ENCODE measurements at regions not wholly inside any gene's neighbourhood (a gene's known extent, or its start where the extent isn't known, plus 50 kb on each side); places are given as distances from the start of the nearest gene placed in this dataset.

GRCh38 chr15:62945760-62946159 is 96.8 kb upstream of the TPM1 start:
- Mint-ChIP-seq H3K4me3 (ENCODE audit: unreplicated experiment) (no peak overlapping the region), H3K27me3 (ENCODE audit: unreplicated experiment) (peaks cover 5% of the 10 kb centered on the region), H3K9me3 (ENCODE audit: unreplicated experiment) (peaks cover 1% of the 10 kb centered on the region), H3K4me1 (ENCODE audit: low read depth, unreplicated experiment) (no peaks in the 10 kb centered on the region), H3K36me3 (ENCODE audit: unreplicated experiment) (no peaks in the 10 kb centered on the region), H3K27ac (ENCODE audit: unreplicated experiment) (no peak overlapping the region)
- DNase-seq, result no peak
- TF ChIP-seq, protein P1, sequence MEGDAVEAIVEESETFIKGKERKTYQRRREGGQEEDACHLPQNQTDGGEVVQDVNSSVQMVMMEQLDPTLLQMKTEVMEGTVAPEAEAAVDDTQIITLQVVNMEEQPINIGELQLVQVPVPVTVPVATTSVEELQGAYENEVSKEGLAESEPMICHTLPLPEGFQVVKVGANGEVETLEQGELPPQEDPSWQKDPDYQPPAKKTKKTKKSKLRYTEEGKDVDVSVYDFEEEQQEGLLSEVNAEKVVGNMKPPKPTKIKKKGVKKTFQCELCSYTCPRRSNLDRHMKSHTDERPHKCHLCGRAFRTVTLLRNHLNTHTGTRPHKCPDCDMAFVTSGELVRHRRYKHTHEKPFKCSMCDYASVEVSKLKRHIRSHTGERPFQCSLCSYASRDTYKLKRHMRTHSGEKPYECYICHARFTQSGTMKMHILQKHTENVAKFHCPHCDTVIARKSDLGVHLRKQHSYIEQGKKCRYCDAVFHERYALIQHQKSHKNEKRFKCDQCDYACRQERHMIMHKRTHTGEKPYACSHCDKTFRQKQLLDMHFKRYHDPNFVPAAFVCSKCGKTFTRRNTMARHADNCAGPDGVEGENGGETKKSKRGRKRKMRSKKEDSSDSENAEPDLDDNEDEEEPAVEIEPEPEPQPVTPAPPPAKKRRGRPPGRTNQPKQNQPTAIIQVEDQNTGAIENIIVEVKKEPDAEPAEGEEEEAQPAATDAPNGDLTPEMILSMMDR (IDR thresholded peaks at IDR 0.05; ENCODE audit: partially characterized antibody, unreplicated experiment), result no peak

DNA sequence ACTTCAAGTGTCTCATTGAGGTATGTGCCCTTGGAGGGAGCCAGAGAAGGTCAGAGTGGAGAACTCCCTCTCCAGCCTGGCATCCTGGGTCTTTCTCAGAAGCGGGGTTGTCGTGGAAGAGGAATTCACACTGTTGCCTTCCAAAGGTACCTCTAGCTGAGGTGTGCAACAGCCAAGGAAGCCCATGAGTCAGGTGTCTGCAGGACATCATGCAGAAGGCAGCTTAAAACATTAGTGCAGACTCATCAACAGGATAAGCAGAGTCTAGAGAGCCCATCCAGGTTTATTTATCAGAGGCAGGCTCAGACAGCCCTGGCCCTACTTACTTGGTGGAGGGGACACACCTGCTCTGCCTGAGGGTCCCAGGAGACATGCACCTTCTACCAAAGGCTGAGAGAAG is 95.6 kb upstream of the TPM1 start:
- peaks cover 3% of the 10 kb centered on the region for H3K4me1 Mint-ChIP-seq (ENCODE audit: low read depth, unreplicated experiment)
- DNase-seq, result no peak
- H3K36me3 Mint-ChIP-seq (ENCODE audit: unreplicated experiment), result no peaks in the 10 kb centered on the region
- TF ChIP-seq, protein P1 (IDR thresholded peaks at IDR 0.05; ENCODE audit: partially characterized antibody, unreplicated experiment), result no peak
- H3K27me3 Mint-ChIP-seq (ENCODE audit: unreplicated experiment), result peaks cover 5% of the 10 kb centered on the region
- H3K9me3 Mint-ChIP-seq (ENCODE audit: unreplicated experiment), result peaks cover 1% of the 10 kb centered on the region
- H3K27ac Mint-ChIP-seq (ENCODE audit: unreplicated experiment), result no peak overlapping the region
- H3K4me3 Mint-ChIP-seq (ENCODE audit: unreplicated experiment), result no peak overlapping the region

- H3K27me3 Mint-ChIP-seq (ENCODE audit: unreplicated experiment), result peaks cover 6% of the 10 kb centered on the region
- TF ChIP-seq, protein P1 (IDR thresholded peaks at IDR 0.05; ENCODE audit: partially characterized antibody, unreplicated experiment), result no peak
- peaks cover 3% of the 10 kb centered on the region for H3K4me1 Mint-ChIP-seq (ENCODE audit: low read depth, unreplicated experiment)
- H3K4me3 Mint-ChIP-seq (ENCODE audit: unreplicated experiment), result no peak overlapping the region
- peaks cover 1% of the 10 kb centered on the region for H3K9me3 Mint-ChIP-seq (ENCODE audit: unreplicated experiment)
- H3K27ac Mint-ChIP-seq (ENCODE audit: unreplicated experiment), result no peak overlapping the region
- no peak for DNase-seq
- peaks cover 5% of the 10 kb centered on the region for H3K36me3 Mint-ChIP-seq (ENCODE audit: unreplicated experiment)
Observed at GRCh38 chr15:62950462-62950931, 92.0 kb upstream of the TPM1 start.

DNA sequence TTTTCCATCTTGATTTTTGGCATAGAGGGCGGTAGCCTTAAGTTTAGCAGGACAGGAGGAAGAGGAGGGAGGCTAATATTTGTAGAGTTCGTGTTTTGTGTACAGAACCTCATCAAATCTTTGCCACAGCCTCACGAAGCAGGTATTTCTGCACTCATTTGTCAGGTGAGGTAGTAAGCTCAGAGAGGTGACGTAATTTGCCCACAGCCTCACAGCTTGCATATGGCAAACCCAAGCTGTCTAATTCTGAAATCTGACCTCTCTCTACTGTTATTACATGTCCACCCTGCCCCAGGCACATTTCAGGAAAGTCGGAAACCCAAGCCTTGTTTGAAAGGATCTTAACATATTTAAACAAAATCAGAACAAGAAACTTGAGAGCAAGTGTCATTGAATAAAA is 91.1 kb upstream of the TPM1 start:
- TF ChIP-seq, protein P1 (IDR thresholded peaks at IDR 0.05; ENCODE audit: partially characterized antibody, unreplicated experiment), result no peak
- H3K36me3 Mint-ChIP-seq (ENCODE audit: unreplicated experiment), result peaks cover 5% of the 10 kb centered on the region
- H3K27ac Mint-ChIP-seq (ENCODE audit: unreplicated experiment), result no peak overlapping the region
- H3K9me3 Mint-ChIP-seq (ENCODE audit: unreplicated experiment), result peaks cover 1% of the 10 kb centered on the region
- no peak for DNase-seq
- peaks cover 3% of the 10 kb centered on the region for H3K4me1 Mint-ChIP-seq (ENCODE audit: low read depth, unreplicated experiment)
- no peak overlapping the region for H3K4me3 Mint-ChIP-seq (ENCODE audit: unreplicated experiment)
- H3K27me3 Mint-ChIP-seq (ENCODE audit: unreplicated experiment), result peaks cover 6% of the 10 kb centered on the region

- no peak for DNase-seq
- TF ChIP-seq, protein P1 (IDR thresholded peaks at IDR 0.05; ENCODE audit: partially characterized antibody, unreplicated experiment), result no peak
- H3K4me3 Mint-ChIP-seq (ENCODE audit: unreplicated experiment), result no peak overlapping the region
- no peak overlapping the region for H3K27ac Mint-ChIP-seq (ENCODE audit: unreplicated experiment)
- peaks cover 3% of the 10 kb centered on the region for H3K4me1 Mint-ChIP-seq (ENCODE audit: low read depth, unreplicated experiment)
- H3K9me3 Mint-ChIP-seq (ENCODE audit: unreplicated experiment), result no peaks in the 10 kb centered on the region
- peaks cover 8% of the 10 kb centered on the region for H3K27me3 Mint-ChIP-seq (ENCODE audit: unreplicated experiment)
- H3K36me3 Mint-ChIP-seq (ENCODE audit: unreplicated experiment), result peaks cover 5% of the 10 kb centered on the region
Observed at GRCh38 chr15:62953021-62953420, 89.5 kb upstream of the TPM1 start.

Measured in glutamatergic neuron (in vitro differentiated cells).